Smooth muscle cell (in vitro differentiated cells): ENCODE measurements at regions not wholly inside any gene's neighbourhood (a gene's known extent, or its start where the extent isn't known, plus 50 kb on each side); places are given as distances from the start of the nearest gene placed in this dataset.

Experiments used
- DNase-seq: peaks from one replicate; lab custom pipeline; 2025; ENCODE audit not compliant: unreplicated experiment; lab: John Stamatoyannopoulos, UW
- H2AFZ ChIP-seq: fragments of 200-600 bp; sonication (generic); 2 replicates; pipeline ENCODE4 v1.6.0; 2016; ENCODE audit warnings: antibody characterized with exemption, low read depth, mild to moderate bottlenecking
- H3F3A ChIP-seq: fragments of 200-600 bp; sonication (generic); 2 replicates; pipeline ENCODE4 v1.6.0; 2017; ENCODE audit warnings: antibody characterized with exemption, low read depth
- H3K27ac ChIP-seq: fragments of 200-600 bp; sonication (generic); 2 replicates; pipeline ENCODE4 v1.5.1; 2016; ENCODE audit warnings: low read depth, mild to moderate bottlenecking
- H3K27me3 ChIP-seq: fragments of 200-600 bp; sonication (generic); 2 replicates; pipeline ENCODE4 v1.6.1; 2016; ENCODE audit warnings: low read depth, mild to moderate bottlenecking
- H3K36me3 ChIP-seq: fragments of 200-600 bp; sonication (generic); 2 replicates; pipeline ENCODE4 v1.5.1; 2016; ENCODE audit warnings: low read depth
- H3K4me1 ChIP-seq: fragments of 200-600 bp; sonication (generic); 2 replicates; pipeline ENCODE4 v1.5.1; 2016; ENCODE audit warnings: low read depth
- H3K4me2 ChIP-seq: fragments of 200-600 bp; sonication (generic); 2 replicates; pipeline ENCODE4 v1.6.0; 2016; ENCODE audit warnings: mild to moderate bottlenecking
- H3K4me3 ChIP-seq: fragments of 200-600 bp; sonication (generic); 2 replicates; pipeline ENCODE4 v1.5.1; 2016; ENCODE audit warnings: mild to moderate bottlenecking
- H3K79me2 ChIP-seq: fragments of 200-600 bp; sonication (generic); 2 replicates; pipeline ENCODE4 v1.6.0; 2016; ENCODE audit warnings: low read depth, mild to moderate bottlenecking
- H3K9ac ChIP-seq: fragments of 200-600 bp; sonication (generic); 2 replicates; pipeline ENCODE4 v1.6.0; 2016; ENCODE audit warnings: low read depth
- H3K9me3 ChIP-seq: fragments of 200-600 bp; sonication (generic); replicated peaks from 2 replicates; pipeline ENCODE4 v1.5.1; 2016; ENCODE audit warnings: low read depth
- H4K20me1 ChIP-seq: fragments of 200-600 bp; sonication (generic); 2 replicates; pipeline ENCODE4 v1.6.0; 2016; ENCODE audit warnings: low read depth
- CTCF ChIP-seq: fragments of 200-600 bp; sonication (generic); IDR thresholded peaks from 2 replicates; pipeline ENCODE4 v1.5.1; 2017; ENCODE audit warnings: borderline replicate concordance, mild to moderate bottlenecking, antibody characterized with exemption; ENCODE audit not compliant: insufficient read depth, poor library complexity, severe bottlenecking
- WGBS: methylation state at CpG from one replicate; pipeline ENCODE4 v1.1.7; 2016; ENCODE audit warnings: low lambda C conversion rate; 5-methylcytosine and 5-hydroxymethylcytosine counted together

GRCh38 chr20:61112515-61112914, 139.5 kb upstream of the CDH4 start:
- Histone ChIP-seq H3F3A (no peaks in the 10 kb centered on the region), H3K27me3 (no peaks in the 10 kb centered on the region), H3K27ac (no peak overlapping the region), H3K4me2 (no peak overlapping the region), H3K36me3 (no peaks in the 10 kb centered on the region), H3K9ac (no peak overlapping the region), H2AFZ (no peak overlapping the region), H4K20me1 (no peaks in the 10 kb centered on the region), H3K4me3 (no peak overlapping the region), H3K9me3 (no peaks in the 10 kb centered on the region), H3K4me1 (no peaks in the 10 kb centered on the region), H3K79me2 (no peaks in the 10 kb centered on the region)
- DNase-seq = no peak
- 84% methylated on average over 4 of the region's 4 CpGs for whole genome bisulfite sequencing
- no peak for TF ChIP-seq CTCF

- Histone ChIP-seq H4K20me1 (no peaks in the 10 kb centered on the region), H3K36me3 (no peaks in the 10 kb centered on the region), H3K79me2 (no peaks in the 10 kb centered on the region), H3F3A (no peaks in the 10 kb centered on the region), H2AFZ (no peak overlapping the region), H3K9me3 (no peaks in the 10 kb centered on the region), H3K4me3 (no peak overlapping the region), H3K27me3 (no peaks in the 10 kb centered on the region), H3K9ac (no peak overlapping the region), H3K27ac (no peak overlapping the region), H3K4me1 (no peaks in the 10 kb centered on the region), H3K4me2 (no peak overlapping the region)
- DNase-seq = no peak
- WGBS = 86% methylated on average over 8 of the region's 8 CpGs
- TF ChIP-seq CTCF = no peak
Measured at GRCh38 chr20:61113731-61114130, 138.3 kb upstream of the CDH4 start.

- 88% methylated on average over 18 of the region's 18 CpGs for whole genome bisulfite sequencing
- Histone ChIP-seq H3F3A (no peaks in the 10 kb centered on the region), H3K79me2 (no peaks in the 10 kb centered on the region), H2AFZ (no peak overlapping the region), H3K4me3 (no peak overlapping the region), H3K27ac (no peak overlapping the region), H3K4me2 (no peak overlapping the region), H3K36me3 (no peaks in the 10 kb centered on the region), H3K4me1 (no peaks in the 10 kb centered on the region), H3K27me3 (peaks cover 2% of the 10 kb centered on the region), H4K20me1 (no peaks in the 10 kb centered on the region), H3K9me3 (no peaks in the 10 kb centered on the region), H3K9ac (no peak overlapping the region)
- DNase-seq = no peak
- TF ChIP-seq CTCF = no peak
Measured at GRCh38 chr20:61114493-61115175, 137.4 kb upstream of the CDH4 start.
